ENCODE measurements at regions not wholly inside any gene's neighbourhood (a gene's known extent, or its start where the extent isn't known, plus 50 kb on each side); places are given as distances from the start of the nearest gene placed in this dataset.
A peak's percentile ranks its signal among the peaks of the same experiment; 100 is the strongest.

DNA sequence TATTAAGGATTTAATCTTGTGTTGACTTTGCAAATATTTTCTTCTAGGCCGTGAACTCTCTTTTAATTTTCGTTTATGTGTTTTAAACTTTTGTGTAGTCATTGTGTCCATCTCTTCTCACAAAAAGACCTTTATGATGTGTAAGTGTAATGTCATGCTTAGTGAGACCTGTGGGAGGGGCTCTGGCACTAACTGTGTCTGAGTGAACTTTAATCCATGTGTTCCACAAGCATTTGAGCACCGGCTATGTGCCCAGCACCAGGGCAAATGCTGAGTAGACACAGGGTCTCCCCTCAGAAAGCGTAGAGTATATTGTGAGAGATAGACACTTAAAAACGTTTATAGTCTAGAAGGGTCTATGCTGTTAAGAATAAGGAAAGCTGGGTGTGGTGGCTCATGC lies 272.6 kb upstream of the TUT7 start:
- TF ChIP-seq CTCF (conservative IDR thresholded peaks at IDR 0.05; ENCODE audit: low read length) (0 out of 2 replicates have a peak, but pooled peaks have one; percentile 10), EZH2phosphoT487 (IDR thresholded peaks at IDR 0.05; ENCODE audit: borderline replicate concordance) (no peak)

Measured in Loucy (cell line).